ENCODE measurements at regions not wholly inside any gene's neighbourhood (a gene's known extent, or its start where the extent isn't known, plus 50 kb on each side); places are given as distances from the start of the nearest gene placed in this dataset.

DNA sequence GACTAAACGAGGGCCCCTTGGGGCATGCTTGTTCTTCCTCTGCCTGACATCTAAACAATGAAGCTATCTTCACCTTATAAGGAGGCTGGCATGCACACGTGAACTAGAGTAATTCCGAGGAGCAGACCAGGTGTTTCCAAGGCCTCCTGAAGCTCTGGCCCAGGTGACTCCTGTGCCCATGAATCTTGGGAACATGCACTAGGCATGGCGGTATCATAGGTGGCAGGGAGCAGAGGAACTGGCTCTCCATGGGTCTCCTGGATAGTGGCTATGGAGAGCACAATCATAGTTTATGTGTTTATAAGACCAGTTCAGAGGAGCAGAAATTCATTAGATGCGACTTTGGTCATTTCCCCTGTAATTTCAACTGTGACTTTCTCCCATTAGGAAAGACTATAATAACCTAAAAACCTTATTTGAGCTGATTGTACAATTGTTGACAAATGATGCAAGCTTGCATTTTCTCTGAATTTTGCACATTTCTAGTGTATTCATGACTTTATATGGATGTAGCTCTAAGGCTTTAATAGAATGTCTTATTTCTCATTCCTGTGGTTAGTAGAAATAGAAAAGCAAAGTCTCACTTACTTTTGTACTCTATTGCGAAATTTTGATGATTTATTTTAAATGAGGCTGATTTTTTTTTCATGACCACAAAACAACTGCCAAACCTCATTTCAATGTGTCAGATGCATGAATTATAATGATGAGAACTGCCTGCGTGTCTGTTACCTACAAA is 135.3 kb upstream of the RPS23 start:
- TF ChIP-seq, protein P1, sequence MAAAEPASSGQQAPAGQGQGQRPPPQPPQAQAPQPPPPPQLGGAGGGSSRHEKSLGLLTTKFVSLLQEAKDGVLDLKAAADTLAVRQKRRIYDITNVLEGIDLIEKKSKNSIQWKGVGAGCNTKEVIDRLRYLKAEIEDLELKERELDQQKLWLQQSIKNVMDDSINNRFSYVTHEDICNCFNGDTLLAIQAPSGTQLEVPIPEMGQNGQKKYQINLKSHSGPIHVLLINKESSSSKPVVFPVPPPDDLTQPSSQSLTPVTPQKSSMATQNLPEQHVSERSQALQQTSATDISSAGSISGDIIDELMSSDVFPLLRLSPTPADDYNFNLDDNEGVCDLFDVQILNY (CRISPR knock-in tag; IDR thresholded peaks at IDR 0.05) = no peak
- TF ChIP-seq ZC3H8 (IDR thresholded peaks at IDR 0.05) (no peak), LCOR (CRISPR knock-in tag; IDR thresholded peaks at IDR 0.05) (no peak), ZFP36 (IDR thresholded peaks at IDR 0.05; ENCODE audit: low read depth, low read length, partially characterized antibody) (no peak)
- TF ChIP-seq, protein P2, sequence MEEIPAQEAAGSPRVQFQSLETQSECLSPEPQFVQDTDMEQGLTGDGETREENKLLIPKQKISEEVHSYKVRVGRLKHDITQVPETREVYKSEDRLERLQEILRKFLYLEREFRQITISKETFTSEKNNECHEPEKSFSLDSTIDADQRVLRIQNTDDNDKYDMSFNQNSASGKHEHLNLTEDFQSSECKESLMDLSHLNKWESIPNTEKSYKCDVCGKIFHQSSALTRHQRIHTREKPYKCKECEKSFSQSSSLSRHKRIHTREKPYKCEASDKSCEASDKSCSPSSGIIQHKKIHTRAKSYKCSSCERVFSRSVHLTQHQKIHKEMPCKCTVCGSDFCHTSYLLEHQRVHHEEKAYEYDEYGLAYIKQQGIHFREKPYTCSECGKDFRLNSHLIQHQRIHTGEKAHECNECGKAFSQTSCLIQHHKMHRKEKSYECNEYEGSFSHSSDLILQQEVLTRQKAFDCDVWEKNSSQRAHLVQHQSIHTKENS (CRISPR knock-in tag; IDR thresholded peaks at IDR 0.05) = no peak
- TF ChIP-seq, protein P3, sequence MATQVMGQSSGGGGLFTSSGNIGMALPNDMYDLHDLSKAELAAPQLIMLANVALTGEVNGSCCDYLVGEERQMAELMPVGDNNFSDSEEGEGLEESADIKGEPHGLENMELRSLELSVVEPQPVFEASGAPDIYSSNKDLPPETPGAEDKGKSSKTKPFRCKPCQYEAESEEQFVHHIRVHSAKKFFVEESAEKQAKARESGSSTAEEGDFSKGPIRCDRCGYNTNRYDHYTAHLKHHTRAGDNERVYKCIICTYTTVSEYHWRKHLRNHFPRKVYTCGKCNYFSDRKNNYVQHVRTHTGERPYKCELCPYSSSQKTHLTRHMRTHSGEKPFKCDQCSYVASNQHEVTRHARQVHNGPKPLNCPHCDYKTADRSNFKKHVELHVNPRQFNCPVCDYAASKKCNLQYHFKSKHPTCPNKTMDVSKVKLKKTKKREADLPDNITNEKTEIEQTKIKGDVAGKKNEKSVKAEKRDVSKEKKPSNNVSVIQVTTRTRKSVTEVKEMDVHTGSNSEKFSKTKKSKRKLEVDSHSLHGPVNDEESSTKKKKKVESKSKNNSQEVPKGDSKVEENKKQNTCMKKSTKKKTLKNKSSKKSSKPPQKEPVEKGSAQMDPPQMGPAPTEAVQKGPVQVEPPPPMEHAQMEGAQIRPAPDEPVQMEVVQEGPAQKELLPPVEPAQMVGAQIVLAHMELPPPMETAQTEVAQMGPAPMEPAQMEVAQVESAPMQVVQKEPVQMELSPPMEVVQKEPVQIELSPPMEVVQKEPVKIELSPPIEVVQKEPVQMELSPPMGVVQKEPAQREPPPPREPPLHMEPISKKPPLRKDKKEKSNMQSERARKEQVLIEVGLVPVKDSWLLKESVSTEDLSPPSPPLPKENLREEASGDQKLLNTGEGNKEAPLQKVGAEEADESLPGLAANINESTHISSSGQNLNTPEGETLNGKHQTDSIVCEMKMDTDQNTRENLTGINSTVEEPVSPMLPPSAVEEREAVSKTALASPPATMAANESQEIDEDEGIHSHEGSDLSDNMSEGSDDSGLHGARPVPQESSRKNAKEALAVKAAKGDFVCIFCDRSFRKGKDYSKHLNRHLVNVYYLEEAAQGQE (IDR thresholded peaks at IDR 0.05; ENCODE audit: borderline replicate concordance) = no peak
- TF ChIP-seq, protein P3 (CRISPR knock-in tag; IDR thresholded peaks at IDR 0.05; ENCODE audit: low read depth) = no peak
- TF ChIP-seq, protein P4, sequence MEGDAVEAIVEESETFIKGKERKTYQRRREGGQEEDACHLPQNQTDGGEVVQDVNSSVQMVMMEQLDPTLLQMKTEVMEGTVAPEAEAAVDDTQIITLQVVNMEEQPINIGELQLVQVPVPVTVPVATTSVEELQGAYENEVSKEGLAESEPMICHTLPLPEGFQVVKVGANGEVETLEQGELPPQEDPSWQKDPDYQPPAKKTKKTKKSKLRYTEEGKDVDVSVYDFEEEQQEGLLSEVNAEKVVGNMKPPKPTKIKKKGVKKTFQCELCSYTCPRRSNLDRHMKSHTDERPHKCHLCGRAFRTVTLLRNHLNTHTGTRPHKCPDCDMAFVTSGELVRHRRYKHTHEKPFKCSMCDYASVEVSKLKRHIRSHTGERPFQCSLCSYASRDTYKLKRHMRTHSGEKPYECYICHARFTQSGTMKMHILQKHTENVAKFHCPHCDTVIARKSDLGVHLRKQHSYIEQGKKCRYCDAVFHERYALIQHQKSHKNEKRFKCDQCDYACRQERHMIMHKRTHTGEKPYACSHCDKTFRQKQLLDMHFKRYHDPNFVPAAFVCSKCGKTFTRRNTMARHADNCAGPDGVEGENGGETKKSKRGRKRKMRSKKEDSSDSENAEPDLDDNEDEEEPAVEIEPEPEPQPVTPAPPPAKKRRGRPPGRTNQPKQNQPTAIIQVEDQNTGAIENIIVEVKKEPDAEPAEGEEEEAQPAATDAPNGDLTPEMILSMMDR (IDR thresholded peaks at IDR 0.05 in 2 of 3, conservative IDR thresholded peaks at IDR 0.05 in 1 of 3; ENCODE audit: insufficient read depth in 2 of 3, low read depth in 1 of 3, low read length in 3 of 3) = no peak
- TF ChIP-seq, protein P5, sequence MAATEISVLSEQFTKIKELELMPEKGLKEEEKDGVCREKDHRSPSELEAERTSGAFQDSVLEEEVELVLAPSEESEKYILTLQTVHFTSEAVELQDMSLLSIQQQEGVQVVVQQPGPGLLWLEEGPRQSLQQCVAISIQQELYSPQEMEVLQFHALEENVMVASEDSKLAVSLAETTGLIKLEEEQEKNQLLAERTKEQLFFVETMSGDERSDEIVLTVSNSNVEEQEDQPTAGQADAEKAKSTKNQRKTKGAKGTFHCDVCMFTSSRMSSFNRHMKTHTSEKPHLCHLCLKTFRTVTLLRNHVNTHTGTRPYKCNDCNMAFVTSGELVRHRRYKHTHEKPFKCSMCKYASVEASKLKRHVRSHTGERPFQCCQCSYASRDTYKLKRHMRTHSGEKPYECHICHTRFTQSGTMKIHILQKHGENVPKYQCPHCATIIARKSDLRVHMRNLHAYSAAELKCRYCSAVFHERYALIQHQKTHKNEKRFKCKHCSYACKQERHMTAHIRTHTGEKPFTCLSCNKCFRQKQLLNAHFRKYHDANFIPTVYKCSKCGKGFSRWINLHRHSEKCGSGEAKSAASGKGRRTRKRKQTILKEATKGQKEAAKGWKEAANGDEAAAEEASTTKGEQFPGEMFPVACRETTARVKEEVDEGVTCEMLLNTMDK (IDR thresholded peaks at IDR 0.05; ENCODE audit: borderline replicate concordance, insufficient read depth, low read depth, low read length, poor library complexity, severe bottlenecking) = no peak
